OCI-LY3 (cell line): ENCODE measurements at regions not wholly inside any gene's neighbourhood (a gene's known extent, or its start where the extent isn't known, plus 50 kb on each side); places are given as distances from the start of the nearest gene placed in this dataset.
"Not testable (repeated sequence)": the region's sequence is repeated elsewhere in the genome, so short reads cannot be mapped to it uniquely, and the experiment has no call there.

ENCODE experiments used
- H2AFZ ChIP-seq: fragments of 200-600, 300-600 bp; shearing (Covaris generic); 2 replicates; pipeline ENCODE4 v1.6.0; 2014; ENCODE audit warnings: antibody characterized with exemption, low read depth, low read length
- H3K27ac ChIP-seq: fragments of 200-600, 300-600 bp; sonication (generic); 2 replicates; pipeline ENCODE4 v1.5.1; 2014; ENCODE audit warnings: mild to moderate bottlenecking, low read length, moderate library complexity, mixed read lengths
- H3K27me3 ChIP-seq: fragments of 200-600, 300-600 bp; sonication (generic); 2 replicates; pipeline ENCODE4 v1.6.1; 2014; ENCODE audit warnings: low read depth, low read length, mixed read lengths
- H3K36me3 ChIP-seq: fragments of 200-600, 300-600 bp; sonication (generic); replicated peaks from 2 replicates; pipeline ENCODE3; 2014; ENCODE audit warnings: low read depth, low read length, mixed read lengths
- H3K4me1 ChIP-seq: fragments of 300-600, 200-600 bp; sonication (generic); 2 replicates; pipeline ENCODE4 v1.6.1; 2014; ENCODE audit warnings: low read length, mixed read lengths
- H3K4me2 ChIP-seq: fragments of 200-600, 300-600 bp; sonication (generic); 2 replicates; pipeline ENCODE4 v1.6.1; 2014; ENCODE audit warnings: low read length, mixed read lengths
- H3K4me3 ChIP-seq: fragments of 300-600, 200-600 bp; sonication (generic); 2 replicates; pipeline ENCODE4 v1.5.1; 2014; ENCODE audit warnings: antibody characterized with exemption, mild to moderate bottlenecking, low read length, moderate library complexity
- H3K79me2 ChIP-seq: fragments of 300-600, 200-600 bp; shearing (Covaris generic); 2 replicates; pipeline ENCODE4 v1.6.1; 2014; ENCODE audit warnings: mild to moderate bottlenecking, low read length, mixed read lengths
- H3K9ac ChIP-seq: fragments of 300-600, 200-600 bp; shearing (Covaris generic); 2 replicates; pipeline ENCODE4 v1.6.0; 2014; ENCODE audit warnings: mild to moderate bottlenecking, low read length, moderate library complexity
- H3K9me3 ChIP-seq: fragments of 200-600, 300-600 bp; shearing (Covaris generic); 2 replicates; pipeline ENCODE4 v1.6.1; 2014; ENCODE audit warnings: low read length, mixed read lengths; ENCODE audit not compliant: insufficient read depth
- H4K20me1 ChIP-seq: fragments of 200-600, 300-600 bp; sonication (generic); 2 replicates; pipeline ENCODE4 v1.6.1; 2016; ENCODE audit warnings: low read length, mixed read lengths; ENCODE audit not compliant: insufficient read depth
- EZH2phosphoT487 ChIP-seq: fragments of 200-600 bp; shearing (Covaris generic); IDR thresholded peaks from 2 replicates; pipeline ENCODE4 v1.6.1; 2018; ENCODE audit warnings: antibody characterized with exemption, mixed run types, low read depth
- TF ChIP-seq, protein P1 (sequence below): fragments of 200-600, 300-600 bp; sonication (generic); IDR thresholded peaks from 2 replicates; pipeline ENCODE4 v1.5.1; 2014; ENCODE audit warnings: antibody characterized with exemption, low read length, low read depth

- Histone ChIP-seq H3K4me3 (no peak overlapping the region), H2AFZ (no peak overlapping the region), H3K4me2 (no peak overlapping the region), H3K4me1 (no peaks in the 10 kb centered on the region), H3K9me3 (no peaks in the 10 kb centered on the region), H3K36me3 (no peaks in the 10 kb centered on the region), H4K20me1 (no peaks in the 10 kb centered on the region), H3K27ac (no peak overlapping the region), H3K9ac (no peak overlapping the region), H3K27me3 (peaks cover 5% of the 10 kb centered on the region; the same call in 1 of the 2 replicates), H3K79me2 (no peaks in the 10 kb centered on the region)
- TF ChIP-seq, protein P1, sequence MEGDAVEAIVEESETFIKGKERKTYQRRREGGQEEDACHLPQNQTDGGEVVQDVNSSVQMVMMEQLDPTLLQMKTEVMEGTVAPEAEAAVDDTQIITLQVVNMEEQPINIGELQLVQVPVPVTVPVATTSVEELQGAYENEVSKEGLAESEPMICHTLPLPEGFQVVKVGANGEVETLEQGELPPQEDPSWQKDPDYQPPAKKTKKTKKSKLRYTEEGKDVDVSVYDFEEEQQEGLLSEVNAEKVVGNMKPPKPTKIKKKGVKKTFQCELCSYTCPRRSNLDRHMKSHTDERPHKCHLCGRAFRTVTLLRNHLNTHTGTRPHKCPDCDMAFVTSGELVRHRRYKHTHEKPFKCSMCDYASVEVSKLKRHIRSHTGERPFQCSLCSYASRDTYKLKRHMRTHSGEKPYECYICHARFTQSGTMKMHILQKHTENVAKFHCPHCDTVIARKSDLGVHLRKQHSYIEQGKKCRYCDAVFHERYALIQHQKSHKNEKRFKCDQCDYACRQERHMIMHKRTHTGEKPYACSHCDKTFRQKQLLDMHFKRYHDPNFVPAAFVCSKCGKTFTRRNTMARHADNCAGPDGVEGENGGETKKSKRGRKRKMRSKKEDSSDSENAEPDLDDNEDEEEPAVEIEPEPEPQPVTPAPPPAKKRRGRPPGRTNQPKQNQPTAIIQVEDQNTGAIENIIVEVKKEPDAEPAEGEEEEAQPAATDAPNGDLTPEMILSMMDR = no peak
- TF ChIP-seq EZH2phosphoT487 = no peak
Observed at GRCh38 chr20:53856300-53857295, 213.8 kb downstream of the BCAS1 start.

GRCh38 chr20:53855733-53856132, 214.7 kb downstream of the BCAS1 start:
- H3K79me2 ChIP-seq = no peaks in the 10 kb centered on the region
- TF ChIP-seq, protein P1 = no peak
- H3K9ac ChIP-seq = no peak overlapping the region
- no peaks in the 10 kb centered on the region for H3K9me3 ChIP-seq
- H3K27ac ChIP-seq = no peak overlapping the region
- peaks cover 5% of the 10 kb centered on the region; the same call in 1 of the 2 replicates for H3K27me3 ChIP-seq
- H2AFZ ChIP-seq = no peak overlapping the region
- no peaks in the 10 kb centered on the region for H3K4me1 ChIP-seq
- H4K20me1 ChIP-seq = no peaks in the 10 kb centered on the region
- no peak overlapping the region for H3K4me3 ChIP-seq
- no peaks in the 10 kb centered on the region for H3K36me3 ChIP-seq
- H3K4me2 ChIP-seq = no peak overlapping the region

GRCh38 chr20:53854609-53854926, 215.8 kb downstream of the BCAS1 start:
- not testable (repeated sequence) for H4K20me1 ChIP-seq, H3K27ac ChIP-seq, H3K4me2 ChIP-seq, H3K4me3 ChIP-seq, H3K9ac ChIP-seq, H3K4me1 ChIP-seq, H3K36me3 ChIP-seq, H3K79me2 ChIP-seq, H2AFZ ChIP-seq, H3K9me3 ChIP-seq, H3K27me3 ChIP-seq

DNA sequence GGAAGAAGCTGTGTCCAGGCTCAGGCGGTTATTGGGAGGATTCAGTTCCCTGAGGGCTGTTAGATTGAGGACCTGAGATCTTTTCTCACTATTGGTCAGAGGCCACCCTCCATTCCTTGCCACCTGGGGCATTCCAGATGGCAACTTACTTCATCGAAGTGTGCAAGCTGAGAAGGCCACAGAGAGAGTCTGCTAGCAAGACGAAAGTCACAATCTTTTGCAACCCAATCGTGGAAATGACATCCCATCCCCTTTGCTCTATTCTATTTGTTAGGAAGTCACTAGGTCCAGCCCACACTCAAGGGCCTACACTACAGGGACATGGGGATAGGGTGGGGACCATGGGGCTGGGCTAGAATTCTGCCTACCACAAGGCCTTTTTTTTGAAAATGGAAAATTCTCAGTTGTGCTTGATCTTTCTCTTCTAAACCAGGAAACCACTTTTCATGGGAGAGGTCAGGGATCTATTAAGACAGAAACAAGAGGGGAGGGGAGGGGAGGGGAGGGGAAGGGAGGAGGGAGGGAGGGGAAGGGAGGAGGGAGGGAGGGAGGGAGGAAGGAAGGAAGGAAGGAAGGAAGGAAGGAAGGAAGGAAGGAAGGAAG, 217.2 kb downstream of the BCAS1 start:
- Histone ChIP-seq H3K27ac (no peak overlapping the region), H3K79me2 (no peaks in the 10 kb centered on the region), H2AFZ (no peak overlapping the region), H3K4me1 (peaks cover 8% of the 10 kb centered on the region), H3K9ac (no peak overlapping the region), H3K27me3 (peaks cover 5% of the 10 kb centered on the region; the same call in 1 of the 2 replicates), H3K4me3 (no peak overlapping the region), H3K4me2 (no peak overlapping the region), H4K20me1 (no peaks in the 10 kb centered on the region), H3K36me3 (no peaks in the 10 kb centered on the region), H3K9me3 (no peaks in the 10 kb centered on the region)
- TF ChIP-seq, protein P1 = no peak
- TF ChIP-seq EZH2phosphoT487 = no peak
